ENCODE measurements at regions not wholly inside any gene's neighbourhood (a gene's known extent, or its start where the extent isn't known, plus 50 kb on each side); places are given as distances from the start of the nearest gene placed in this dataset.

GRCh38 chr11:29483831-29484230, 533.0 kb downstream of the KCNA4 start:
- TF ChIP-seq CTCF (IDR thresholded peaks at IDR 0.05): no peak
- intact Hi-C loops (cut with DNase I): no loop called here
- Histone ChIP-seq H3K27me3 (no peaks in the 10 kb centered on the region), H3K4me3 (no peak overlapping the region), H3K9me3 (no peaks in the 10 kb centered on the region), H3K36me3 (no peaks in the 10 kb centered on the region), H3K4me1 (no peaks in the 10 kb centered on the region), H3K27ac (no peak overlapping the region)
- DNase-seq (no peak), ATAC-seq (no peak)

GRCh38 chr11:29482510-29482909, 534.3 kb downstream of the KCNA4 start:
- no peak for ATAC-seq

GRCh38 chr11:29481738-29482137, 535.1 kb downstream of the KCNA4 start:
- no peak for TF ChIP-seq CTCF (IDR thresholded peaks at IDR 0.05)
- no peak for DNase-seq
- H3K4me1 ChIP-seq: no peaks in the 10 kb centered on the region
- no peak overlapping the region for H3K27ac ChIP-seq
- H3K4me3 ChIP-seq: no peak overlapping the region
- no peaks in the 10 kb centered on the region for H3K9me3 ChIP-seq
- no peaks in the 10 kb centered on the region for H3K36me3 ChIP-seq
- ATAC-seq: no peak
- H3K27me3 ChIP-seq: no peaks in the 10 kb centered on the region
- intact Hi-C loops (cut with DNase I): no loop called here

More at GRCh38 chr11:29482510-29482909, 534.3 kb downstream of the KCNA4 start:
- H3K27ac ChIP-seq: no peak overlapping the region
- H3K27me3 ChIP-seq: no peaks in the 10 kb centered on the region
- H3K9me3 ChIP-seq: no peaks in the 10 kb centered on the region
- no peak for TF ChIP-seq CTCF (IDR thresholded peaks at IDR 0.05)
- intact Hi-C loops (cut with DNase I): no loop called here
- DNase-seq: no peak
- no peaks in the 10 kb centered on the region for H3K36me3 ChIP-seq
- H3K4me1 ChIP-seq: no peaks in the 10 kb centered on the region
- no peak overlapping the region for H3K4me3 ChIP-seq

GRCh38 chr11:29480981-29481380, 535.8 kb downstream of the KCNA4 start:
- no peak for TF ChIP-seq CTCF (IDR thresholded peaks at IDR 0.05)
- Histone ChIP-seq H3K4me1 (no peaks in the 10 kb centered on the region), H3K9me3 (no peaks in the 10 kb centered on the region), H3K36me3 (no peaks in the 10 kb centered on the region), H3K4me3 (no peak overlapping the region), H3K27ac (no peak overlapping the region), H3K27me3 (no peaks in the 10 kb centered on the region)
- no peak for DNase-seq
- intact Hi-C loops (cut with DNase I): no loop called here
- ATAC-seq: no peak

- DNase-seq: no peak
- TF ChIP-seq CTCF (IDR thresholded peaks at IDR 0.05): no peak
- intact Hi-C loops (cut with DNase I): no loop called here
These were observed 558.6 kb downstream of the KCNA4 start for GRCh38 chr11:29458252-29458651.

More at GRCh38 chr11:29458252-29458651, 558.6 kb downstream of the KCNA4 start:
- Histone ChIP-seq H3K9me3 (no peaks in the 10 kb centered on the region), H3K27me3 (no peaks in the 10 kb centered on the region), H3K27ac (no peak overlapping the region), H3K36me3 (no peaks in the 10 kb centered on the region), H3K4me1 (no peaks in the 10 kb centered on the region), H3K4me3 (no peak overlapping the region)
- ATAC-seq: no peak

Measured in left lung (tissue), 4 donors.